GM12864 (cell line): ENCODE measurements at regions not wholly inside any gene's neighbourhood (a gene's known extent, or its start where the extent isn't known, plus 50 kb on each side); places are given as distances from the start of the nearest gene placed in this dataset.
A peak's percentile ranks its signal among the peaks of the same experiment; 100 is the strongest.

Source experiments
- DNase-seq: peaks from one replicate; pipeline ENCODE4 v3.0.0-alpha.2; 2011; ENCODE audit warnings: low read depth
- H3K4me3 ChIP-seq: 2 replicates; pipeline ENCODE4 v1.5.1; 2011; ENCODE audit warnings: mild to moderate bottlenecking, low read depth, low read length, control low read depth
- CTCF ChIP-seq: IDR thresholded peaks from 2 replicates; pipeline ENCODE4 v1.5.1; 2011; ENCODE audit warnings: low read depth, mild to moderate bottlenecking, moderate library complexity, low read length, control low read depth, inconsistent platforms; ENCODE audit errors: missing control alignments

DNA sequence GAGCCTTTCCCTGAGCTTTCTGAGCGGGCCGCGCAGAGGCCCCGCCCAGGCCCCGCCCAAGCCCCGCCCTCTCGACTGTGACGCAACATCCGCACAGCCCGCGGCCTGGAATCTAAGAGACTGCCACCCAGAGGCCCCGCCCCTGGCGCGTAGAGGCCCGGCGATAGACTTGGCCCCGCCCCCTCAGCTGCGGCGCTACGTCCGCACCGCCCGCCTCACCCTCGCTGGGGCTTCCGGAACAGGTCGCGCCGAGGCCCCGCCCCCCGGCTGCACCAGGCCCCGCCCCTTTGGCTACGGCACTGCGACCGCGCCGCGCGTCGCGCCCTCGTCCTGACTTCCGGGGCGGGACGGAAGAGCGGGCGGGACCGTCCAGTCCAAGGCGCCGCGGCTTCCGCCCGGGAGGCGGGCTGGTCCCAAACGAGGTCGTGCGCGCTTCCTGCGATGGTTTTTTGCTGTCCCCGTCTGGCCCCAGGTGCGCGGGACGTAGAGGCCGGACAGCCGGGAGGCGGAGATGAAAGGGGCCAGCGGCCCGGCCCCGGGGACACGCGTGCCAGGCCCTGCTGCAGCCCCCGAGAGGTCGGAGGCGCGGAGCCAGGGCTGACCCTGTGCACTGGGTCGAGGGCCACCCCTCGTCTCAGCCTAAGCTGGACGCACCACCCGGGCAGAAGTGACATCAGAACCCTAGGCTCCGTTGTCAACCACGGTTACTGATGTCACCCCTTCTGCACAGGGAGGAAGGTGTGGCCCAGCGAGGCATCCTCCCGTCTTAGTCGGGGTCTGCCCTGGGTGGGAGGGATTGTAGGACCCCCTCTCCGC lies 59.0 kb upstream of the WNT7B start:
- peak; percentile 87 for DNase-seq
- no peak for TF ChIP-seq CTCF
- H3K4me3 ChIP-seq: peak overlapping the region; percentile 70

GRCh38 chr22:46036558-46037408 lies 59.8 kb upstream of the WNT7B start:
- peak overlapping the region; percentile 70 for H3K4me3 ChIP-seq
- DNase-seq: no peak

GRCh38 chr22:46038174-46038487 lies 61.2 kb upstream of the WNT7B start:
- no peak for TF ChIP-seq CTCF
- DNase-seq: no peak
- H3K4me3 ChIP-seq: no peak overlapping the region

More at GRCh38 chr22:46036558-46037408, 59.8 kb upstream of the WNT7B start:
- TF ChIP-seq CTCF: peak; percentile 45

DNA sequence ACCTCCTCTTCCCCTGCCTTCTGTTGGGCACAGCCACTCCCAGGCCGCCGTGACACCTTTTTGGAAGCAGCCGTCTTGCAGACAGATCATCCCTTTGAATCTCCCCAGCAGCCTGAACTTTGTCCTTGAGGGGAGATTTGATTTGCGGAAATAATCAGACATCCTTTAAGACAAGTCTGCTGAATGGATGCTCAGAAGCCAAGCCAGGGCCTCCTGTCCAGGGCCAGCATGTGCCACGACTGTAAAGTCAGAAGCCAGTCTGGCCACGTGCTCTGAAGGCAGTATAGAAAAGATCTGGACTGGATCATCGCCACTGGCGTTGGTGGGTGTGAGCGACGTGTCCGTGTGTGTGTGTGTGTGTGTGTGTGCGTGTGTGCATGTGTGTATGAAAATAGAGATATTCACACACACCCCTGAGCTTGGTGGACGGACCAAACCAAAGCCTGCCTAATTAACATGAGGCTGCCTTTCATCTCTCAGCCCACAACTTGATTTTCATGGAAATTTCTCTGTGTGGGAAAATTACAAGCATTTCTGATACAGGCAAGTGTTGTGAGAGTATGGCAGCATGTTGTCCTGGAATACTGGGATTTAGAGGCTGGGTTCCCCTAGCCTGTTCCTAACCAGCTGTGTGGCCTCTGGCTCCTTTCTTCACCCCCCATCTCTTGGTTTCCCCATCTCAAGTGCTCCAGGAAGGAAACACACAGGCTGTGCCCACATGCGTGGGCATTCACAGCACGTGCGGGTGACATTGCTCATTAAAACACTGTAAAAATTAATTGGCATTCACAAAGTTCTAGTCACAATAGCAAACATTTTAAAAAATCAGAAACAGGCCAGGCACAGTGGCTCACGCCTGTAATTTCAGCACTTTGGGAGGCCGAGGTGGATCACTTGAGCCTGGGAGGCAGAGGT lies 61.8 kb upstream of the WNT7B start:
- DNase-seq: no peak
- H3K4me3 ChIP-seq: no peak overlapping the region
- TF ChIP-seq CTCF: no peak

DNA sequence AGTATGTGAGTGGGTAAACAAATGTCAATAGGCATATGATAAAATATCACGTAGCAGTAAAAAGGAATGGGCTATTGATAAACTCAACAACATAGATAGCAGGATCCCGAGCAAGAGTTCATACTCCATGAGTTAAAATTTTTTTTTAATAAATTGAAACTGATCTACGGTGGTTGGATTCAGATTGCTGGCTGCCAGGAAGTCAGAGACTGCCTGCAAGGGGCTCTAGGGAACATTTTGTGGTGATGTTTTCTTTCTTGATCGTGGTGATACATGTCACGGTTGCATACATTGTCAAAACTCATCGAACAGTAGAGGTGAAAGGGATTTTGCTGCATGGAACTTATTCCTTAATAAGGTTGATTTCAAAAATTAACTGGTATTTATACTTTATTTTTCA lies 62.6 kb upstream of the WNT7B start:
- TF ChIP-seq CTCF: no peak
- DNase-seq: no peak
- no peak overlapping the region for H3K4me3 ChIP-seq

GRCh38 chr22:46040471-46041465 lies 63.8 kb upstream of the WNT7B start:
- no peak for TF ChIP-seq CTCF
- H3K4me3 ChIP-seq: no peak overlapping the region
- no peak for DNase-seq
